Hepatocyte (in vitro differentiated cells): ENCODE measurements at regions not wholly inside any gene's neighbourhood (a gene's known extent, or its start where the extent isn't known, plus 50 kb on each side); places are given as distances from the start of the nearest gene placed in this dataset.

Experiments used
- DNase-seq: peaks from one replicate; pipeline ENCODE4 v3.0.0-alpha.2; 2016; ENCODE audit warnings: low spot score
- H2AFZ ChIP-seq: fragments of 200-600 bp; sonication (generic); 2 replicates; pipeline ENCODE4 v1.6.0; 2016; ENCODE audit warnings: antibody characterized with exemption, mild to moderate bottlenecking
- H3K27ac ChIP-seq: fragments of 200-600 bp; sonication (generic); 2 replicates; pipeline ENCODE4 v1.5.1; 2016; ENCODE audit warnings: mild to moderate bottlenecking
- H3K27me3 ChIP-seq: fragments of 200-600 bp; sonication (generic); 2 replicates; pipeline ENCODE4 v1.6.1; 2016
- H3K36me3 ChIP-seq: fragments of 200-600 bp; sonication (generic); replicated peaks from 2 replicates; pipeline ENCODE4 v1.5.1; 2016; ENCODE audit warnings: low read depth; ENCODE audit not compliant: insufficient read depth
- H3K4me1 ChIP-seq: fragments of 200-600 bp; sonication (generic); 2 replicates; pipeline ENCODE4 v1.5.1; 2016; ENCODE audit warnings: mild to moderate bottlenecking, moderate library complexity; ENCODE audit not compliant: insufficient read depth
- H3K4me2 ChIP-seq: fragments of 200-600 bp; sonication (generic); 2 replicates; pipeline ENCODE4 v1.6.0; 2016
- H3K4me3 ChIP-seq: fragments of 200-600 bp; sonication (generic); 2 replicates; pipeline ENCODE4 v1.5.1; 2016; ENCODE audit warnings: mild to moderate bottlenecking
- H3K79me2 ChIP-seq: fragments of 200-600 bp; sonication (generic); 2 replicates; pipeline ENCODE4 v1.6.0; 2017; ENCODE audit warnings: mild to moderate bottlenecking
- H3K9me2 ChIP-seq: fragments of 200-600 bp; sonication (generic); replicated peaks from 2 replicates; pipeline ENCODE4 v1.6.0; 2017; ENCODE audit warnings: mild to moderate bottlenecking; ENCODE audit not compliant: insufficient read depth
- H3K9me3 ChIP-seq: fragments of 200-600 bp; sonication (generic); 2 replicates; pipeline ENCODE4 v1.5.1; 2016; ENCODE audit warnings: low read depth, mild to moderate bottlenecking
- H4K20me1 ChIP-seq: fragments of 200-600 bp; sonication (generic); 2 replicates; pipeline ENCODE4 v1.6.0; 2016; ENCODE audit warnings: mild to moderate bottlenecking; ENCODE audit not compliant: insufficient read depth, poor library complexity, severe bottlenecking
- EZH2 ChIP-seq: fragments of 200-600 bp; sonication (generic); IDR thresholded peaks from 2 replicates; pipeline ENCODE4 v1.6.1; 2016; ENCODE audit warnings: antibody characterized with exemption, mild to moderate bottlenecking, borderline replicate concordance
- EZH2phosphoT487 ChIP-seq: fragments of 200-600 bp; sonication (generic); IDR thresholded peaks from one replicate; pipeline ENCODE4 v1.6.1; 2018; ENCODE audit warnings: antibody characterized with exemption, mild to moderate bottlenecking, low read depth, moderate library complexity; ENCODE audit not compliant: unreplicated experiment, severe bottlenecking
- WGBS: methylation state at CpG from one replicate; pipeline ENCODE4 v1.1.6; 2016; ENCODE audit warnings: low lambda C conversion rate; ENCODE audit errors: missing lambda C conversion rate; 5-methylcytosine and 5-hydroxymethylcytosine counted together
- TF ChIP-seq, protein P1 (sequence below): fragments of 200-600 bp; sonication (generic); IDR thresholded peaks from 2 replicates; pipeline ENCODE4 v1.5.1; 2016; ENCODE audit warnings: antibody characterized with exemption, mild to moderate bottlenecking; ENCODE audit not compliant: poor library complexity

GRCh38 chr12:19706936-19707335 lies 267.6 kb downstream of the AEBP2 start:
- Histone ChIP-seq H3K9me3 (peaks cover 4% of the 10 kb centered on the region), H3K79me2 (no peaks in the 10 kb centered on the region), H3K27ac (no peak overlapping the region), H3K4me2 (no peak overlapping the region), H3K36me3 (no peaks in the 10 kb centered on the region), H3K4me3 (no peak overlapping the region), H4K20me1 (no peaks in the 10 kb centered on the region), H3K4me1 (no peaks in the 10 kb centered on the region), H3K9me2 (no peaks in the 10 kb centered on the region), H3K27me3 (no peaks in the 10 kb centered on the region), H2AFZ (no peak overlapping the region)
- no peak for TF ChIP-seq EZH2phosphoT487
- TF ChIP-seq, protein P1, sequence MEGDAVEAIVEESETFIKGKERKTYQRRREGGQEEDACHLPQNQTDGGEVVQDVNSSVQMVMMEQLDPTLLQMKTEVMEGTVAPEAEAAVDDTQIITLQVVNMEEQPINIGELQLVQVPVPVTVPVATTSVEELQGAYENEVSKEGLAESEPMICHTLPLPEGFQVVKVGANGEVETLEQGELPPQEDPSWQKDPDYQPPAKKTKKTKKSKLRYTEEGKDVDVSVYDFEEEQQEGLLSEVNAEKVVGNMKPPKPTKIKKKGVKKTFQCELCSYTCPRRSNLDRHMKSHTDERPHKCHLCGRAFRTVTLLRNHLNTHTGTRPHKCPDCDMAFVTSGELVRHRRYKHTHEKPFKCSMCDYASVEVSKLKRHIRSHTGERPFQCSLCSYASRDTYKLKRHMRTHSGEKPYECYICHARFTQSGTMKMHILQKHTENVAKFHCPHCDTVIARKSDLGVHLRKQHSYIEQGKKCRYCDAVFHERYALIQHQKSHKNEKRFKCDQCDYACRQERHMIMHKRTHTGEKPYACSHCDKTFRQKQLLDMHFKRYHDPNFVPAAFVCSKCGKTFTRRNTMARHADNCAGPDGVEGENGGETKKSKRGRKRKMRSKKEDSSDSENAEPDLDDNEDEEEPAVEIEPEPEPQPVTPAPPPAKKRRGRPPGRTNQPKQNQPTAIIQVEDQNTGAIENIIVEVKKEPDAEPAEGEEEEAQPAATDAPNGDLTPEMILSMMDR, result no peak
- no peak for TF ChIP-seq EZH2
- 84% methylated on average over 1 of the region's 1 CpG for WGBS
- DNase-seq, result no peak

- Histone ChIP-seq H3K4me2 (no peak overlapping the region), H3K36me3 (no peaks in the 10 kb centered on the region), H3K27ac (no peak overlapping the region)
These were observed 268.7 kb downstream of the AEBP2 start for GRCh38 chr12:19707948-19708409.

GRCh38 chr12:19709889-19710288 lies 270.6 kb downstream of the AEBP2 start:
- H3K4me3 ChIP-seq, result no peak overlapping the region
- no peaks in the 10 kb centered on the region for H3K9me2 ChIP-seq
- no peaks in the 10 kb centered on the region for H3K79me2 ChIP-seq
- H3K36me3 ChIP-seq, result no peaks in the 10 kb centered on the region
- H2AFZ ChIP-seq, result no peak overlapping the region
- no peaks in the 10 kb centered on the region for H4K20me1 ChIP-seq
- TF ChIP-seq, protein P1, result no peak
- TF ChIP-seq EZH2phosphoT487, result no peak
- no peak for TF ChIP-seq EZH2
- H3K9me3 ChIP-seq, result no peaks in the 10 kb centered on the region
- H3K4me2 ChIP-seq, result no peak overlapping the region
- no peak overlapping the region for H3K27ac ChIP-seq
- 66% methylated on average over 2 of the region's 2 CpGs for WGBS
- H3K4me1 ChIP-seq, result no peaks in the 10 kb centered on the region
- no peak for DNase-seq
- H3K27me3 ChIP-seq, result no peaks in the 10 kb centered on the region

More at GRCh38 chr12:19707948-19708409, 268.7 kb downstream of the AEBP2 start:
- H3K4me3 ChIP-seq, result no peak overlapping the region
- H3K27me3 ChIP-seq, result no peaks in the 10 kb centered on the region
- no peak for DNase-seq
- no peaks in the 10 kb centered on the region for H3K9me3 ChIP-seq
- H3K9me2 ChIP-seq, result no peaks in the 10 kb centered on the region
- H4K20me1 ChIP-seq, result no peaks in the 10 kb centered on the region
- H3K4me1 ChIP-seq, result no peaks in the 10 kb centered on the region
- H3K79me2 ChIP-seq, result no peaks in the 10 kb centered on the region
- H2AFZ ChIP-seq, result no peak overlapping the region
- no peak for TF ChIP-seq EZH2phosphoT487
- TF ChIP-seq, protein P1, result no peak
- no peak for TF ChIP-seq EZH2
- WGBS, result 88% methylated on average over 6 of the region's 6 CpGs
